HEK293T (cell line): ENCODE measurements at regions not wholly inside any gene's neighbourhood (a gene's known extent, or its start where the extent isn't known, plus 50 kb on each side); places are given as distances from the start of the nearest gene placed in this dataset.

ENCODE experiments used
- ARNT ChIP-seq: fragments of 450-650 bp; IDR thresholded peaks from 2 replicates; pipeline ENCODE4 v1.6.1; 2017; ENCODE audit warnings: mild to moderate bottlenecking
- SUZ12 ChIP-seq: fragments of 450-650 bp; IDR thresholded peaks from 2 replicates; pipeline ENCODE4 v1.6.1; 2016; ENCODE audit warnings: mild to moderate bottlenecking
- TARDBP ChIP-seq: fragments of 450-650 bp; IDR thresholded peaks from 2 replicates; pipeline ENCODE4 v1.6.1; 2016
- ZNF384 ChIP-seq: fragments of 450-650 bp; IDR thresholded peaks from 2 replicates; pipeline ENCODE4 v1.6.1; 2016

DNA sequence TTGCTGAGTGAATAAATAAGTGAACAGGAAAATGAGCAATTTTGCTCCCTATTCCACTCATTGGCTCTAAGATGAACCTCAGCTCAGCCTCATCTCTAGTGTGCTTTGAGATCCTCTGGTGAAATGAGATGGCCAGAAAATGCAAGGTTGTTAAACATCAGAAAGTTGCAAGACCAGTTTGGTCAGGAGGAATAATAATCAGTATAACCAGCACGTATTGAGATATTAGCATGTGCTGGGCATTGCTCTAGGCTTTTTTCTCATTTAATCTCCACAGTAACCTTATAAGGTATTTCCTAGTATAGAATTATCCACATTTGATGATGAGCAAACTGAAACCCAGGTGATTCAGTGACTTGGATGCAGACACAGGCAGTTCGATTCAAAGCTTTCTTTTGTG, 110.5 kb upstream of the PAK3 start:
- TF ChIP-seq ZNF384, result no peak
- TF ChIP-seq SUZ12, result no peak
- no peak for TF ChIP-seq ARNT
- TF ChIP-seq TARDBP, result no peak
